Activated CD8-positive, alpha-beta memory T cell treated with anti-CD3 and anti-CD28 coated beads, Interleukin-2, amount 10 ng/mL, durations not matched to agents 7 days and 5 days (primary cell): ENCODE measurements at regions not wholly inside any gene's neighbourhood (a gene's known extent, or its start where the extent isn't known, plus 50 kb on each side); places are given as distances from the start of the nearest gene placed in this dataset.

Experiments
- ATAC-seq: fragments of 150-1000 bp; cut with Tn5 transposase; one replicate; pipeline ENCODE4 v1.10.0; 2021; ENCODE audit warnings: moderate library complexity
- CTCF ChIA-PET: fragments of 350-600 bp; sonication (Branson Sonifier 250); formaldehyde crosslinking; loops from one replicate; lab custom pipeline; 2021; ENCODE audit warnings: antibody characterized with exemption; lab: Charles Lee
- DNase-seq: peaks from one replicate; pipeline ENCODE4 v3.0.0-alpha.2; 2020
- H3K27ac Mint-ChIP-seq: one replicate; pipeline ENCODE4 v1.8.0; 2021; ENCODE audit warnings: mild to moderate bottlenecking, mixed read lengths
- H3K27me3 Mint-ChIP-seq: one replicate; pipeline ENCODE4 v1.8.0; 2021; ENCODE audit warnings: mixed read lengths
- H3K36me3 Mint-ChIP-seq: one replicate; pipeline ENCODE4 v1.8.0; 2021; ENCODE audit warnings: mild to moderate bottlenecking, mixed read lengths
- H3K4me1 Mint-ChIP-seq: one replicate; pipeline ENCODE4 v1.8.0; 2021; ENCODE audit warnings: mixed read lengths
- H3K4me3 Mint-ChIP-seq: one replicate; pipeline ENCODE4 v1.8.0; 2021; ENCODE audit warnings: mild to moderate bottlenecking, moderate library complexity, mixed read lengths
- H3K9me3 Mint-ChIP-seq: one replicate; pipeline ENCODE4 v1.8.0; 2022; ENCODE audit warnings: low read depth, mixed read lengths

DNA sequence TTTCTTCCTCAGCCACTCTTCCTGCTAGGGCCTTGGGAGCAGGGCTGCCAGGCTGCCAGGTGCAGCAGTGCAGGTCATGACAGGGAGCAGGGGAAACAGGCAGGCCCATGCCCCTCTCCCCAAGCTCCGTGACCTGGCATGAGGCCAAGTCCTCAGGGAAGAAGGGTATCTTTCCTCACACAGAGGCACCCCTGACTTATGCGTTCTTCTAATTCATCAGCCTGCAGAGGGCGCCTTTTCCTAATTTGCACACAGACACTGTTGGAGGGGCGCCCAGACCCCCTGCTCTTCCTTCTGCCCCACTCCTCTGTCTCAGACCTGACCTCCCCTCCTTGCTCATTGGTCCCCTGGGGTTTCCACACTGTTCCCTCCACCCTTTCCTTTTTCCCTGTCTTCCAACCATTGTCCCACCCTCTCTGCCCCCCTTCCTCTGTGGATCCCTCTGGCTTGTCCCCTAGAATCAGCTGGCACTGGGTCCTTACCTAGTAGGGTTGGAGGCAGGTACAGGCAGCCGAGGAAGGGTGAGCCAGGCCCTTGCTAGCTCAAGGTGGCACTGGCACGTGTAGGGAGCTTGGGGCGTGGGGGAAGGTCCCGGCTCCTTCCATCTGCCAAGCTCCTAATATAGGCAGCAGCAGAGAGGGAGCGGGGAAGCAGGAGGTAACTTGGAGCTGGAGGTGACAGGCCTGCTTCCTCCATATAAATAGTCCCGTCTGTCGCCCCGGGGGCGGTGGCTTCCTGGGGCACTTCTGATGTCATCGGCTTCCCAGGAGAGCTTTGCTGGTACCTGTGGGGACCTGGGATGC, 154.9 kb upstream of the MLN start:
- ATAC-seq (no peak), DNase-seq (no peak)
- Mint-ChIP-seq H3K9me3 (no peaks in the 10 kb centered on the region), H3K36me3 (no peaks in the 10 kb centered on the region), H3K4me3 (no peak overlapping the region), H3K4me1 (peaks cover 3% of the 10 kb centered on the region), H3K27me3 (peaks cover 7% of the 10 kb centered on the region), H3K27ac (no peak overlapping the region)
- CTCF ChIA-PET: interaction anchor here (0.7 to 3.2 kb wide), 9 partner anchors 9 to 247 kb away, joined by 3 to 13 read pairs (median 5); partner anchors contain the start of gene UQCC2

DNA sequence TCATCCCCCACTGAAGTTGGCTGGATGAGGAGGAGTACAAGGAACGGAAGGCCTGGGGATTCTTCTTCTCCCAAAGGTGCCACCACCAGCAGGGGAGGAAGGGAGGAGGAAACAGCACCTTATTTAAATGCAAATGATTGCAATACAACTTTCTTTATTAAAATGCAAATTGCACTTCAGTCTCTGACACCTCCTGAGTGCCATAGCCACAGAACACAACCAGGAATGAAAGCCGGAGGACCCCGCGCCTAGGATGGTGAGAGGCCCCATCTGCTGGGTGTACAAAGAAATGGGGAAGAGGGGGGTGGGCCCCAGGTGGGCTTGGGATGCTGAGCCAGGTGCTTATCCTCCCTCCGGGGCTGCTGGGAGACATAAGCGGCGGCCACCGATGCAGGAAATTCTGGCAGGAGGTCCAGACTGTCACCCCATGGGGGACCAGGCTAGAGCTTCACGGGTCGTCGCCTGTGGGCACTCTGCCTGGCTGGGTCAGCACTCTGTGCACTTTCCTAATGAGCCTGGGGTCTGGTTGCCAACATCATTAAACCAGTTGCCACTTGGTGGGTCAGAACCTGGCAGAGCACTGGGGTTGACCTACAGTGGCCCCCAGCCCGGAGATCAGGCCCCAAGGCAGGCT, 154.2 kb upstream of the MLN start:
- H3K27me3 Mint-ChIP-seq: peaks cover 12% of the 10 kb centered on the region
- ATAC-seq (no peak), DNase-seq (no peak)
- peaks cover 3% of the 10 kb centered on the region for H3K4me1 Mint-ChIP-seq
- no peak overlapping the region for H3K4me3 Mint-ChIP-seq
- no peaks in the 10 kb centered on the region for H3K36me3 Mint-ChIP-seq
- no peak overlapping the region for H3K27ac Mint-ChIP-seq
- H3K9me3 Mint-ChIP-seq: no peaks in the 10 kb centered on the region
- CTCF ChIA-PET: interaction anchor here (1.2 to 3.2 kb wide), 5 partner anchors 9 to 60 kb away, joined by 3 to 13 read pairs (median 5); no protein-coding TSS in a partner anchor

DNA sequence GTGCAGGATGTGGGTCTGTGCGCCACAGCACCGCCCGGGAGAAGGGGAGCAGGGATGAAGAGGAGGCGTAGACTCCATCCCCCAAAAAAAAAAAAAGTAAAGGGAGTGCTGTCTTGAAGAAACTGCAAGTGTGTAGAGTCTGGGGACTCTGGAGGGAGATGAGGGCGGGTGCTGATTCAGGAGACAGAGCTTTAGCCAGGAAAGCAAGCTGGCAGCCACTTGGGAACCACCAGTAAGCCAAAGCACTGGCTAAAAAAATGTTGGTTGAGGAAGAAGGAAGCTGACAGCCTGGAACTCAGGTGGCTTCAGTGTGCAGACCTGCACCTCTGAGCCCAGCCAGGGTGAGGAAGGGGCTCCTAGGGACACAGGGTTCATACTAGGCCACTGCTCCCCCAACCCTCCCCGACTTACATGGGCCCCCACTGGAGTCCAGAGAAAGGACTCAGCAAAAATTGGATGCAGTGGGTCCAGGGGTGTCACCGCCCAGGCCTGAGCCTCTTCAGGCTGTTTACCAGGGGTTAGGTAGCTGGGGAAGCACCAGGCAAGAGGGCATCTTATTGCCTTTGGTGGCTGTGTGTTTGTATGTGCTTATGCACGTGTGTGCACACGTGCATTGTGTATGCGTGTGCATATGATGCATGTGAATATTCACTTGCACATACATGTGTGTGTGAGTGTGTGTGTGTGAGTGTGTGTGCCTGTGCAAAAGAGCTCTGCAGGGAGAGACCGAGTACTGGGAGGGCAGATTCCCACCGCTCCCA, 153.5 kb upstream of the MLN start:
- no peaks in the 10 kb centered on the region for H3K36me3 Mint-ChIP-seq
- DNase-seq: no peak
- H3K4me3 Mint-ChIP-seq: no peak overlapping the region
- H3K4me1 Mint-ChIP-seq: peaks cover 3% of the 10 kb centered on the region
- no peaks in the 10 kb centered on the region for H3K9me3 Mint-ChIP-seq
- no peak for ATAC-seq
- CTCF ChIA-PET: interaction anchor here (1.2 to 3.2 kb wide), 4 partner anchors 9 to 59 kb away, joined by 3 to 13 read pairs (median 8); no protein-coding TSS in a partner anchor
- no peak overlapping the region for H3K27ac Mint-ChIP-seq
- H3K27me3 Mint-ChIP-seq: peaks cover 19% of the 10 kb centered on the region

DNA sequence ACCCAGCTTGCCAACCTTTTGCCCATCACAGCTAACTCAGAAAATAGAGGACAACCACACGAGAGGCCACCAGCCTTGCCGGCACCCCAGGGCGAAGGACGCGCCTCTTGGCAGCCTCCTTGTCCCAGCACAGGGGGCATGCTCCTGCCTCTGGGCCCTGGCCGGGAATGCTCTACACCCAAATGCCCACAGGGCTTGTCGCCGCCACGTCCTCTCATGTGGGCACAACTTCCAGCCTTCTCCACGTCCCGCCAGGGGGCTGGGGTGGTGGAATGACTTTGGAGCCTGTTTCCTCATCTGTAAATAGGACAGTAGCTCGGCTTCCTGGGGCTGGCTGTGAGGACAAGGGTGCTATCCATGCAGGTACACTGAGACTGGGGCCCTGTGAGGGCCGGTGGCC, 152.4 kb upstream of the MLN start:
- Mint-ChIP-seq H3K27ac (no peak overlapping the region), H3K9me3 (no peaks in the 10 kb centered on the region), H3K27me3 (peaks cover 21% of the 10 kb centered on the region), H3K4me3 (no peak overlapping the region), H3K4me1 (peaks cover 3% of the 10 kb centered on the region), H3K36me3 (no peaks in the 10 kb centered on the region)
- no peak for ATAC-seq
- CTCF ChIA-PET: no interaction called here
- DNase-seq: no peak

DNA sequence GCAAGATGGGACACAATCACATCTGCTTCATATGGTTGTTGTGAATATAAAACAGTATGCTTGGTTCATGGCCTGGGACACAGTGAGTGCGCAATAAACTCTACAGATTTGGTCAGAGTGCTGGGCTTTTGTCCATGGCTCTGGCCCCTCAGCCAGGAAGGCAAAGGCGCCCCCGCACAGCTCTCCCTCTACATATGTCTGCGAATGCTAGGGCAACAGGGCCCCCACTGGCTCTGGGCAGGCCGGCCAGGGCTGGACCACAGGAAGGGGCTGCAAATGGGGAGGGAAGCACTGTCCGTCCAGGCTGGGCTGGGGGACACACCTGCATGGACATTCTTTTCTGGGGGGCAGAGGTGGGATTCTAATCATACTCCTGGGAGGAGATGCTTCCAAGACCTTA, 151.8 kb upstream of the MLN start:
- peaks cover 3% of the 10 kb centered on the region for H3K4me1 Mint-ChIP-seq
- H3K27ac Mint-ChIP-seq: no peak overlapping the region
- ATAC-seq (no peak), DNase-seq (no peak)
- no peaks in the 10 kb centered on the region for H3K36me3 Mint-ChIP-seq
- no peaks in the 10 kb centered on the region for H3K9me3 Mint-ChIP-seq
- CTCF ChIA-PET: no interaction called here
- H3K27me3 Mint-ChIP-seq: peaks cover 21% of the 10 kb centered on the region
- H3K4me3 Mint-ChIP-seq: no peak overlapping the region

DNA sequence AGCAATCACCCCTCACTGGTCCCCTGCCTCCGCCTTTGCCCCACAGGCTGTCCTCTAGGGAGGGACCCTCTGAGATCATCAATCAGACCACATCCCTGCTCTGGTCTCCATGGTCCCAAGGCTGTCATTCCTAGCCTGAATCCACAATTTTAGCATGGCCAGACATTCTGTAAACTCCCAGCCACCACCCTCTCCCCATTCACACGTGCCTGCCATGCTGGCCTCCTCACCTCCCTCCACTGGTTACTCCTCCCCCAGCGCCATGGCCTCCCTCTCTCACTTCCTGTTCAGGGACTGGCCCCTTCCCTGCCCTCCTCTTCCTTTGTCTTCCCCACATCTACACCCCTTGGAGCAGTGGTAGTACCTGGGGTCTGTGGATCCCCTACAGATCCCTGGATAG, 150.7 kb upstream of the MLN start:
- Mint-ChIP-seq H3K27me3 (peaks cover 21% of the 10 kb centered on the region), H3K4me1 (peaks cover 3% of the 10 kb centered on the region), H3K27ac (no peak overlapping the region), H3K36me3 (no peaks in the 10 kb centered on the region), H3K9me3 (no peaks in the 10 kb centered on the region), H3K4me3 (no peak overlapping the region)
- DNase-seq (no peak), ATAC-seq (no peak)
- CTCF ChIA-PET: no interaction called here

DNA sequence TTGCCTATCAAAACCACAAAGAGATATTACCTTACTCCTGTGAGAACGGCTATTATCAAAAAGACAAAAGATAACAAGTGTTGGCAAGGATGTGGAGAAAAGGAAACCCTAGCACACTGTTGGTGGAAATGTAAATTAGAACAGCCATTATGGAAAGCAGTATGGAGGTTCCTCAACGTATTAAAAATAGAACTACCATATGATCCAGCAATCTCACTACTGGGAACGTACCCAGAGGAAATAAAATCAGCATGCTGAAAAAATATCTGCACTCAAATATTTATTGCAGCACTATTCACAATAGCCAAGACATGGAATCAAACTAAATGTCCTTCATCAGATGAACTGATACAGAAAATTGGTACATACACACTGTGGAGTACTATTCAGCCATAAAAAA, 149.4 kb upstream of the MLN start:
- CTCF ChIA-PET: no interaction called here
- Mint-ChIP-seq H3K27ac (no peak overlapping the region), H3K4me1 (peaks cover 3% of the 10 kb centered on the region), H3K9me3 (no peaks in the 10 kb centered on the region), H3K27me3 (peaks cover 21% of the 10 kb centered on the region), H3K36me3 (no peaks in the 10 kb centered on the region), H3K4me3 (no peak overlapping the region)
- DNase-seq (no peak), ATAC-seq (no peak)

DNA sequence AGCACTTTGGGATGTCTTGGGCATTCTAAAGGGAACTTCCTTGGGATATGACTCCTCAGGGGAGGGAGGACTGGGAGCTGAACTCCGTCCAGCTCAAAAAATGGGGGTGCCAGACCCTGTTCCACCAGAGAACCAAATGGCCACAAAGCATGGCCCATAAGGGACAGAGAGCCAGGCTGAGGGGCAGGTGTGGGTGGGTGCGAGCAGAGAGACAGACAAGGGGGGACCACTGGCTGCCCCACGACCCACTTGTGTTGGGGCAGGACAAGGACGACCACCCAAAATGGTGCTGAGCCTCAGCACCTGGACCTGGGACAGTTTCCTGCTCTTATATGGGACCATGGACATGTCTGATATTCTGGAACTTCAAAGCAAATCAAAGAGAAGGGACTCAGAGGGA, 148.2 kb upstream of the MLN start:
- ATAC-seq: no peak
- CTCF ChIA-PET: no interaction called here
- Mint-ChIP-seq H3K4me3 (no peak overlapping the region), H3K36me3 (no peaks in the 10 kb centered on the region), H3K27ac (no peak overlapping the region), H3K27me3 (peaks cover 18% of the 10 kb centered on the region), H3K9me3 (no peaks in the 10 kb centered on the region), H3K4me1 (peaks cover 3% of the 10 kb centered on the region)
- no peak for DNase-seq

DNA sequence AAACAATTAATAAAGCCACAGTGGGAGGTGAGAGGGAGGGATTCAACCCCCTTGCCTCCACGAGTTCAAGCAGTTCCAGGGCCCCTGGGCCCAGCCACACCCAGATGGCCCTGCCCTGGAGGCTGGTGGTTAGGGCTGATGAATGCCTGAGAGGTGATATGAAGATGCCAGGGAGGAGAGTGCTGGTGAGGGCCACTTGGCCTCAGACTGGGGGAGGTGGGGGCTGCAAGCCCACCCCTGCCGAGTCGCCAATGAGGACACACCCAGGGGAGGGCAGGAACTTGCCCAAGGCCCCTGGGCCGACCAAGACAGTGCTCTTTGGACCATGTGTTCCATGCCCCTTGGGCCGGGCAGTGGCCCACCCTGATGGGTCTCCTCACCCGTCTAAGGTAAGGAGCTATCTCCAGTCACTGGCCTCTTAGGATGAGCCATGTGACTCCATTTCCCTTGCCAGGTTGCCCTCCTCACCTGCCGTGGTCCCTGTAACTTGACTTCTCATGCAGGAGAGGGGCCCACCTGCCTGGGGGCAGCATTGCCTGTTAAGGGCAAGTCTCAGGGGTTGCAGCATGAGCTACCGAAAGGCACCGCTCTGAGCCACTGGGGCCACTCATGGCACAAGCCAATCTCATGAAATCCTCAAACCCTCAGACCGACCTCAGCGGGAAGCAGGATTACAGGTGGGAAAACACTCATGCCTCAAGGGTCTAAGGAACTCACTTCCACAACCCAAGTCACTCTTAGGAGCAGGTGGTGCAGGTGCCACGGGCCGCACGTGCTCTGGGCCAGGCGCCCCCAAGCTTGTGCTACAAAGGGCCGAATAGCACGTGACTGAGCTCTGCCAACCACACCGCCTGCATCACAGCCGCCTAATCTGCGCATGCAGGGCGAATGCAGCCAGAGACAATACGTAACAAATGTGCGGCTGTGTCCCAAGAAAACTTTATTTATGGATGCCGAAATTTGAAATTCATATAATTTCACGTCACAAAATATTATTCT, 147.4 kb upstream of the MLN start:
- ATAC-seq (peak; percentile 23), DNase-seq (no peak)
- H3K27me3 Mint-ChIP-seq: peaks cover 20% of the 10 kb centered on the region
- no peak overlapping the region for H3K27ac Mint-ChIP-seq
- H3K36me3 Mint-ChIP-seq: no peaks in the 10 kb centered on the region
- peaks cover 3% of the 10 kb centered on the region for H3K4me1 Mint-ChIP-seq
- no peak overlapping the region for H3K4me3 Mint-ChIP-seq
- no peaks in the 10 kb centered on the region for H3K9me3 Mint-ChIP-seq
- CTCF ChIA-PET: no interaction called here

DNA sequence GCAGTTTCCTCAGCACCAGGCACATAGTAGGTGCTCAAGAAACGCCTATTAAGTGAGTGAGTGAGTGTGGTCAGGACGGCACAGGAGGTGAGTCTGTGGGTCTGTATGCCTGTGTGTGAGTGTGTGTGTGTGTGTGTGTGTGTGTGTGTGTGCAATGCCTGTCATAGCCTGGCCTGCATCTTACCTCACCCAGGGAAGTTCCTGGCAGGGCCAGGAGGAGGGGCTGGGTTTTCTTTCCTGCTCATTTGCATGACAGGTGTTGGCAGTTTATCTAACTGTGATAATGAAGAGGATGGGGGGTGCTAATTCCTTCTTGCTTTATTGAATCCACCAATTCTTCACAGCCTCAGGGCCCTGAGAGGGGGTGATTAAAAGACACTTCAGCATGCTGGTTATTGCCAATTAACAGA, 146.7 kb upstream of the MLN start:
- H3K9me3 Mint-ChIP-seq: no peaks in the 10 kb centered on the region
- CTCF ChIA-PET: interaction anchor here (0.6 to 3.9 kb wide), 2 partner anchors 8 to 357 kb away, joined by 3 to 13 read pairs; no protein-coding TSS in a partner anchor

DNA sequence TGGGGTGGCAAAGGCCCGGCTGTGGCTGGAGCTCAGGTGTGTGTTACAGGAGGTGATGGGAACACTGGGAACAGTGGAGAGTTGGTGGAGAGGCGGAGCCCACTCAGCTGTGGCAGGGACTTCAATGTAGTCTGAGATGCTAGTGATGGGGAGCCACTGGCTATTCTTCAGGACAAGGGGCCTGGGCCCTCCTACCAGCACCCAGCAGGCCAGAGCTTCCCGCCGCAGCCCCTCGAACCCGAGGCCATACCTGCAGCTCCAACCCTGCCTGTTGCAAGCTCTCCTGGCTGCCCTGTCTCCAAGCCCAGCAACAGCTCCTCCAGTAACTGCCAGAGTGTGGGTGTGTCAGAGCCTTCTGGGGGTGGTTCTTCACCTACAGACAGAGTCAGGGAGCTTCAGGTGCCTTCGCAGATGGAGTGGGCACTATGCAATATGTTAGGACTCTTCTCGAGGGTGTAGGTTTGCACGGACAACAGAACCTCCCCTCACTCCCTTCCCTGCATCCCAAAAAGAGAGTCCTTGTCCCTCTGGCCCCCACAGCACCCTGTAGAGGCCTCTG, 146.2 kb upstream of the MLN start:
- CTCF ChIA-PET: interaction anchor here (0.6 to 3.9 kb wide), 4 partner anchors 9 to 358 kb away, joined by 3 to 13 read pairs (median 4); no protein-coding TSS in a partner anchor
- Mint-ChIP-seq H3K27ac (no peak overlapping the region), H3K27me3 (peaks cover 22% of the 10 kb centered on the region), H3K4me3 (no peak overlapping the region), H3K4me1 (peaks cover 3% of the 10 kb centered on the region), H3K9me3 (no peaks in the 10 kb centered on the region), H3K36me3 (no peaks in the 10 kb centered on the region)
- DNase-seq (no peak), ATAC-seq (no peak)

More for the DNA sequence above, 146.7 kb upstream of the MLN start:
- peaks cover 20% of the 10 kb centered on the region for H3K27me3 Mint-ChIP-seq
- no peak overlapping the region for H3K4me3 Mint-ChIP-seq
- ATAC-seq: no peak
- no peaks in the 10 kb centered on the region for H3K36me3 Mint-ChIP-seq
- H3K27ac Mint-ChIP-seq: no peak overlapping the region
- no peak for DNase-seq
- H3K4me1 Mint-ChIP-seq: peaks cover 3% of the 10 kb centered on the region

DNA sequence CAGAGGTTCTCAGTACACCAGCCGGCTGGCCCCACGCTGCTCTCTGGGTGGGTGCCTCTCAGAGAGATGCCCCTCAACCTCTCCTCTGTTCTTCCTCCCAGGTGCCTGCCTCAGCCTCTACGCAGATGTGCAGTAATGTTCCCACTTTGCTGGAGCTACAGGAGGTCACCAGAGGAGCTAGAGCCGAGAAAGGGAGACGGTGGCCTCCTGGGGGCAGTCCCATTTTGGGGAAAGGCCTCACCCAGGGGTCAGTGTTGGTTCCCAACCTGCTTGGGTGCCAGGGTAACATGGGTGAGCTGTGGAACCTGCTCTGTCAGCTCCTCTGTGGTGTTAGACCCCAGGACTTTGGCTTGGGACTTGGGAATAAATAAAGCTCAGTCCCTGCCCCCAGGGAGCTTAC, 145.3 kb upstream of the MLN start:
- CTCF ChIA-PET: interaction anchor here (1.2 to 3.9 kb wide), 4 partner anchors 10 to 179 kb away, joined by 3 to 13 read pairs (median 4); no protein-coding TSS in a partner anchor
- Mint-ChIP-seq H3K27ac (no peak overlapping the region), H3K4me1 (no peaks in the 10 kb centered on the region)

More for the DNA sequence above, 145.3 kb upstream of the MLN start:
- no peaks in the 10 kb centered on the region for H3K9me3 Mint-ChIP-seq
- DNase-seq (no peak), ATAC-seq (no peak)
- H3K4me3 Mint-ChIP-seq: no peak overlapping the region
- peaks cover 23% of the 10 kb centered on the region for H3K27me3 Mint-ChIP-seq
- H3K36me3 Mint-ChIP-seq: no peaks in the 10 kb centered on the region
